Type B pancreatic cell (in vitro differentiated cells): ENCODE measurements at regions not wholly inside any gene's neighbourhood (a gene's known extent, or its start where the extent isn't known, plus 50 kb on each side); places are given as distances from the start of the nearest gene placed in this dataset.

Source experiments
- DNase-seq: peaks from one replicate; pipeline ENCODE4 v3.0.0; 2021; ENCODE audit warnings: mixed read lengths; ENCODE audit not compliant: unreplicated experiment; ENCODE audit errors: extremely low spot score
- H3K27ac Mint-ChIP-seq: 2 replicates; pipeline ENCODE4 v1.8.0; 2021; ENCODE audit warnings: mild to moderate bottlenecking, mixed read lengths
- H3K27me3 Mint-ChIP-seq: 2 replicates; pipeline ENCODE4 v1.8.0; 2021; ENCODE audit warnings: mixed read lengths
- H3K36me3 Mint-ChIP-seq: 2 replicates; pipeline ENCODE4 v1.8.0; 2021; ENCODE audit warnings: mixed read lengths
- H3K4me1 Mint-ChIP-seq: one replicate; pipeline ENCODE4 v1.8.0; 2021; ENCODE audit warnings: mixed read lengths; ENCODE audit not compliant: unreplicated experiment
- H3K4me3 Mint-ChIP-seq: 2 replicates; pipeline ENCODE4 v1.8.0; 2021; ENCODE audit warnings: mild to moderate bottlenecking, mixed read lengths
- H3K9me3 Mint-ChIP-seq: 2 replicates; pipeline ENCODE4 v1.8.0; 2021; ENCODE audit warnings: mixed read lengths
- TF ChIP-seq, protein P1 (sequence below): fragments of 200-600 bp; sonication (generic); conservative IDR thresholded peaks from 2 replicates; pipeline ENCODE4 v1.5.0; 2021; ENCODE audit warnings: antibody characterized with exemption, mild to moderate bottlenecking

DNA sequence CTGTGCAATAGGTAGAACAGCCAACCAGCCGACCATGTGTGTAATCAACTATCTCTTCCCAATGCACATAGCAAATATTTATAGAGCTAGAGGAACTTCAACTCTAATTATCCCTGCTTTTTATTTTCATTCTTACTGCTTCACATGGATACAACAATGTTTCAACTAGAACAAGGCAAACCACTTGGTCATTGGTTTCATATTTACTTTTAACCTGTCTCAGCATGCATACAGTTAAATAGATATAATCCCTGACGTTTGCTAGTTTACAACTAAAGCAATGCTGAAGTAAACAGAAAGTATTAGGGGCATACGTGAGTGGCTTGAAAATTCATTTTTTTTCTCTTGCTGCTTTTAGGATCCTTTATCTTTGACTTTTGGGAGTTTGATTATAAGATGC lies 318.5 kb upstream of the MAP3K7 start:
- no peak for DNase-seq
- Mint-ChIP-seq H3K4me3 (no peak overlapping the region), H3K27ac (no peak overlapping the region), H3K27me3 (peaks cover 8% of the 10 kb centered on the region), H3K9me3 (peaks cover 5% of the 10 kb centered on the region), H3K4me1 (no peaks in the 10 kb centered on the region), H3K36me3 (no peaks in the 10 kb centered on the region)
- TF ChIP-seq, protein P1, sequence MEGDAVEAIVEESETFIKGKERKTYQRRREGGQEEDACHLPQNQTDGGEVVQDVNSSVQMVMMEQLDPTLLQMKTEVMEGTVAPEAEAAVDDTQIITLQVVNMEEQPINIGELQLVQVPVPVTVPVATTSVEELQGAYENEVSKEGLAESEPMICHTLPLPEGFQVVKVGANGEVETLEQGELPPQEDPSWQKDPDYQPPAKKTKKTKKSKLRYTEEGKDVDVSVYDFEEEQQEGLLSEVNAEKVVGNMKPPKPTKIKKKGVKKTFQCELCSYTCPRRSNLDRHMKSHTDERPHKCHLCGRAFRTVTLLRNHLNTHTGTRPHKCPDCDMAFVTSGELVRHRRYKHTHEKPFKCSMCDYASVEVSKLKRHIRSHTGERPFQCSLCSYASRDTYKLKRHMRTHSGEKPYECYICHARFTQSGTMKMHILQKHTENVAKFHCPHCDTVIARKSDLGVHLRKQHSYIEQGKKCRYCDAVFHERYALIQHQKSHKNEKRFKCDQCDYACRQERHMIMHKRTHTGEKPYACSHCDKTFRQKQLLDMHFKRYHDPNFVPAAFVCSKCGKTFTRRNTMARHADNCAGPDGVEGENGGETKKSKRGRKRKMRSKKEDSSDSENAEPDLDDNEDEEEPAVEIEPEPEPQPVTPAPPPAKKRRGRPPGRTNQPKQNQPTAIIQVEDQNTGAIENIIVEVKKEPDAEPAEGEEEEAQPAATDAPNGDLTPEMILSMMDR, result no peak

DNA sequence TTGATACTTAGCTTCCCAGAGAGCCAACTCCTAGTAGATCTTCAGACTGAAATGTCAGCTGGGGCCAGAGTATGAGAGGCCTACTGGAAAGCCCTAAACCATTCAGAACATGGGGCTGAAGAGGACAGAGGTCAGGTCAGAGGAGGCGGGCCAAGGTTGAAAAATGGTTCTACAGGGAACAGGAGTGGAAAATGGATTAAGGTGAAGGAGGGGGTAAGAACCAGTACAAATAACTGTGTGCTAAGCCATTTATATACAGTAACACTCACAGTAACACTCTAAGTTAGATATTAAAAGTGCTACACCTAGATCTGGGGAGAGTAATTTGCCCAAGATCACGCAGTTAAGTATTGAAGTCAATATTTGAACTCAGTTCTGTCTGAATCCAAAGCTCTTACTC lies 313.2 kb upstream of the MAP3K7 start:
- Mint-ChIP-seq H3K4me1 (peaks cover 16% of the 10 kb centered on the region), H3K4me3 (no peak overlapping the region), H3K27me3 (peaks cover 14% of the 10 kb centered on the region), H3K9me3 (peaks cover 5% of the 10 kb centered on the region), H3K27ac (no peak overlapping the region), H3K36me3 (no peaks in the 10 kb centered on the region)
- no peak for DNase-seq
- TF ChIP-seq, protein P1, result no peak

DNA sequence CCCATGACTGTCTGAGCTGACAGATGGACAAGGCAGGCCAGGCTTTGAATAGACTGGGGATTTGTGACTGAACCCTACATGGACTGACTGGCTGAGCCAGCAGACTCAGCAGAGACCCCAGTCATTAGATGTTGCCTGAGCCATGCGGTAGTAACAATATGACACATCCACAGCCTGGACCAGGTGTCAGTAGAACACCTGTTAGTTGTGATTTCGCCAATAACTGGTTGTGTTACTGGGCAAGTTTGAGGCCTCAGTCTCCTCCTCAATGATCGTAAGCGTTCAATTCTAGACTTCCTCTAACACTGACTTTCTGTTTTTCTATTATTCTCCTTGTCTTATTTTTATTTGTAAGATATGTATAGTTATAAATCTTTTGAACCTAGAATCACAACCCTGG lies 311.9 kb upstream of the MAP3K7 start:
- H3K36me3 Mint-ChIP-seq, result no peaks in the 10 kb centered on the region
- no peak overlapping the region for H3K4me3 Mint-ChIP-seq
- peaks cover 16% of the 10 kb centered on the region for H3K4me1 Mint-ChIP-seq
- no peak overlapping the region for H3K27ac Mint-ChIP-seq
- H3K27me3 Mint-ChIP-seq, result peaks cover 14% of the 10 kb centered on the region
- no peak for DNase-seq
- TF ChIP-seq, protein P1, result no peak
- no peaks in the 10 kb centered on the region for H3K9me3 Mint-ChIP-seq

- peaks cover 8% of the 10 kb centered on the region for H3K9me3 Mint-ChIP-seq
- DNase-seq, result no peak
- no peak overlapping the region for H3K4me3 Mint-ChIP-seq
- TF ChIP-seq, protein P1, result no peak
- no peak overlapping the region for H3K27ac Mint-ChIP-seq
- H3K4me1 Mint-ChIP-seq, result peaks cover 20% of the 10 kb centered on the region
- peaks cover 25% of the 10 kb centered on the region for H3K27me3 Mint-ChIP-seq
- no peaks in the 10 kb centered on the region for H3K36me3 Mint-ChIP-seq
Measured at GRCh38 chr6:90896075-90896547, 309.2 kb upstream of the MAP3K7 start.

DNA sequence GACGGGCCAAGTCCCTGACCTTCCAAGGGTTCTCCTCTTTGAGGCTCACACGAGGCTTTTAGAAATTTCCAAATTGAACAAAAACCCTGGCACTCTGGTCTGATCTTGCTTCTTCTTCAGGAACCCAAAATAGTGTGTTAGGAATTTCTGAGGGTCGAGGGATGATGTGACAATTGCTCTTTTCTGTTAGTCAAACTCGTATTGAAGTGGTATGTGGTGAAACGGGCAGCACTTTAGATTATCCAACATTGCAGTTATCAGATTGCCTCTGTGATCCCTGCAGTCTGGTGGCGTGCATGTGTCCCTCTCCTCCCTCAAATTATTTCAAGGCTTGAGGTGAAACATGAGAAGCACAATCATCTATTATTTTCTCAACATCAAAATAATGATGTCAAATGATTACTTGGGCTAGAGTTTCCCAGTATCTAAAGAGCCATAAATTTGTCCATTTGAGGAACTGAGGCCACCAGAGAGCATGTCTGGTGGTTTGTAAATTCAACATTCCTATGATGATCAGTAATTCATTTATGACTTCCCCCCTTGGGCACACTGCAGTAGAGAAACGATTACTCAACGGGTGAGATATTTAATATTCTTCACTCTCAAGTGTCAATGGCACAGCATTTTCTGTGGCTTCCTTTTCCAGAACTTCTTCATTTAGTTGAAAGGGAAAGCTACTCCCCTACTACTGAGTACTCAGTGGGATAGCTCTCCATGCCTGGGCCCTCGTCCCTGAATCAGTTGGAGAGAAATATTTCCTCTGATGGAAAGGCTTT lies 308.6 kb upstream of the MAP3K7 start:
- TF ChIP-seq, protein P1, result no peak
- peaks cover 28% of the 10 kb centered on the region for H3K27me3 Mint-ChIP-seq
- H3K4me1 Mint-ChIP-seq, result peaks cover 23% of the 10 kb centered on the region
- no peak overlapping the region for H3K4me3 Mint-ChIP-seq
- DNase-seq, result no peak
- H3K27ac Mint-ChIP-seq, result no peak overlapping the region
- H3K36me3 Mint-ChIP-seq, result no peaks in the 10 kb centered on the region
- peaks cover 8% of the 10 kb centered on the region for H3K9me3 Mint-ChIP-seq
